ENCODE measurements at regions not wholly inside any gene's neighbourhood (a gene's known extent, or its start where the extent isn't known, plus 50 kb on each side); places are given as distances from the start of the nearest gene placed in this dataset.

DNA sequence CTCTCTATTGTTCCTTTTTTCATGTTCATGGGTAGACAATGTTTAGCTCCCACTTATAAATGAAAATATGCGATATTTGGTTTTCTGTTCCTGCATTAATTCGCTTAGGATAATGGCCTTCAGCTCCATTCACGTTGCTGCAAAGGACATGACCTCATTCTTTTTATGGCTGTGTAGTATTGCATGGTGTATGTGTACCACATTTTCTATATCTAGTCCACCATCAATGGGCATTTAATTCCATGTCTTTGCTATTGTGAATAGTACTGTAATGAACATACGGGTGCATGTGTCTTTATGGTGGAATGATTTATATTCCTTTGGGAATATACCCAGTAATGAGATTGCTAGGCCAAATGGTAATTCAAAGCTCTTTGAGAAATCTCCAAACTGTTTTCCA is 392.0 kb downstream of the EFNA5 start:
- TF ChIP-seq EZH2 (IDR thresholded peaks at IDR 0.05) (no peak), POLR2AphosphoS5 (IDR thresholded peaks at IDR 0.05; ENCODE audit: borderline replicate concordance, low read depth, low read length) (no peak), FOXP2 (optimal IDR thresholded peaks at IDR 0.05; ENCODE audit: control extremely low read depth, extremely low read length, insufficient read depth) (no peak)

All from SK-N-MC (cell line).